DOHH2 (cell line): ENCODE measurements at regions not wholly inside any gene's neighbourhood (a gene's known extent, or its start where the extent isn't known, plus 50 kb on each side); places are given as distances from the start of the nearest gene placed in this dataset.

Experiments used
- CTCF ChIP-seq: fragments of 200-600 bp; sonication (generic); IDR thresholded peaks from one replicate; pipeline ENCODE4 v1.5.1; 2014; ENCODE audit warnings: antibody characterized with exemption, mild to moderate bottlenecking, low read depth, low read length; ENCODE audit not compliant: poor library complexity, severe bottlenecking
- EZH2phosphoT487 ChIP-seq: fragments of 200-600 bp; sonication (generic); IDR thresholded peaks from 2 replicates; pipeline ENCODE4 v1.6.1; 2017; ENCODE audit warnings: borderline replicate concordance, mild to moderate bottlenecking, antibody characterized with exemption, low read length, moderate library complexity, mixed read lengths

GRCh38 chr2:212929116-212929515 is 222.3 kb downstream of the IKZF2 start:
- no peak for TF ChIP-seq CTCF
- TF ChIP-seq EZH2phosphoT487: no peak
